ENCODE measurements at regions not wholly inside any gene's neighbourhood (a gene's known extent, or its start where the extent isn't known, plus 50 kb on each side); places are given as distances from the start of the nearest gene placed in this dataset.

DNA sequence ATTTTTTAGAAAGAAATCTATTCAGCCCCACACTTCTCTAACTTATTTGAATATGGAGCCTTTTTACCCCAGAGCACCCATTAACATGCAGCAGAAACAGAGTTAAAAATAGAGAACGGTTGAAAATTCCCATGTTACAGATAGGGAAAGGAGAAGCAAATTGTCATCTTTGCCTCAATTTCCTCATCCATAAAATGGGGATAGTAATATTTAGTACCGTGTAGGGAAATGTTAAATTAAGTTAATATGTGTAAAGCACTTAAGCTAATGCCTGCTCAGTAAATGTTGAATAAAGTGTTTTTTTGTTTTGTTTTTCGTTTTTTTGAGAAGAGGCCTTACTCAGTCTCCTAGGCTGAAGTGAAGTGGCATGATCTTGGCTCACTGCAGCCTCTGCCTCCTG lies 50.3 kb downstream of the NAV1 start:
- DNase-seq (ENCODE audit: low read depth in 2 of 2) = no peak

DNA sequence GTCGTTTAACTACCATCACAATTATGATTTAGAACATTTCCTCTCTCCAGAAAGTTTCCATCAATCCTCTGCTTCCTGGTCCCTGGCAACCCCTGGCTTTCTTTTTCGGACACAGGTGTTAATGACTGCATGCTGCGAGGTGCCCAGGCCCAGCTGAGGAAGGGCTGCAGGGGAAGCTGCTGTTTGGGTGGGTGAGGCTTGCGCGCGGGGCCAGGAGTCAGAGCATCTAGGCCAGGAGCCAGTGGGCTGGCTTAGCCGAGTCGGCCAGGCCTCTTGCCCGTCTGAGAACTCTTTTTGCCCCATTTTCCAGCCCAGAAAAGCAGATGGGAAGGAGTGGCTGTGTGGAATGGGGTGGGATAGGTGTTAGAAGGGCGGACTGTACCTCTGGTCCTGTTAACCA lies 51.5 kb downstream of the NAV1 start:
- DNase-seq (ENCODE audit: low read depth in 2 of 2) = no peak

DNA sequence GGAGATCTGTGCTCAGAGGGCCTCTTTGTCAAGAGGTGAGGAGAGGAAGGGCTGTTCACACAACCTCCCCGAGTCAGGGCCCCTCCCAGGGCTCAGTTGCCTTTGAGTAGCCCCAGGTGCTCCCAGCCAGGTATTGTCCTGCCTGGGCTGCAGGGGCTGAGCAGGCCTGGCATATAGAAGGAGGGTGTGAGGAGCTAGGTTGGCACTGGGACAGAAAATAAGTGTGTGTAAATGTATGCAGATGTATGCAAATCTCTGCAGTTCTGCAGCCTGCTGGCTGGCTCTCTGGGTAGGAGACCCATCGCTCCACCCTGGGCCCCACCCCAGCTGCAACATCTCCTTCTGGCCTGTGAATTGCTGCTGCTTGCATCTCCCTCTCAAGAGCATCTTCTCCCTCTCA lies 52.4 kb downstream of the NAV1 start:
- no peak for DNase-seq (ENCODE audit: low read depth in 2 of 2)

DNA sequence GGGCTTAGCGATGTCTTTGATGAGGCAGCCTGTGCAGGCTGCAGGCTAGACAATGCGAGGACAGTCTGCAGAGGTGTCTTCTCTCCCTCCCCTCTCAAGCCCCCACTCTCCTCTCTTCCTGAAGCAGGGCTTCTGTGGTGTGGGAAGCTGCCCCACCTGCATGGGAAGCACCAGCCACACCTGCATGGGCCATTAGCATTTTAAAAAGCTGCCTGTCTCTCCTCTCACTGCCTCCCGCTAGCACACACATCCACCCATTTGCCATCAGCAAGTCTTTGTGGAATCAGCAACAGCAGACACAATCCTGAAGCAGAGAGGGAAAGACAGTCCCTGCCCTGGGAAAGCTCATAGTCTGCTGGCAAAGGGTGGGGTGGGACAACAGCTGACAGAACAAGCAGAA lies 53.1 kb downstream of the NAV1 start:
- no peak for DNase-seq (ENCODE audit: low read depth in 2 of 2)

DNA sequence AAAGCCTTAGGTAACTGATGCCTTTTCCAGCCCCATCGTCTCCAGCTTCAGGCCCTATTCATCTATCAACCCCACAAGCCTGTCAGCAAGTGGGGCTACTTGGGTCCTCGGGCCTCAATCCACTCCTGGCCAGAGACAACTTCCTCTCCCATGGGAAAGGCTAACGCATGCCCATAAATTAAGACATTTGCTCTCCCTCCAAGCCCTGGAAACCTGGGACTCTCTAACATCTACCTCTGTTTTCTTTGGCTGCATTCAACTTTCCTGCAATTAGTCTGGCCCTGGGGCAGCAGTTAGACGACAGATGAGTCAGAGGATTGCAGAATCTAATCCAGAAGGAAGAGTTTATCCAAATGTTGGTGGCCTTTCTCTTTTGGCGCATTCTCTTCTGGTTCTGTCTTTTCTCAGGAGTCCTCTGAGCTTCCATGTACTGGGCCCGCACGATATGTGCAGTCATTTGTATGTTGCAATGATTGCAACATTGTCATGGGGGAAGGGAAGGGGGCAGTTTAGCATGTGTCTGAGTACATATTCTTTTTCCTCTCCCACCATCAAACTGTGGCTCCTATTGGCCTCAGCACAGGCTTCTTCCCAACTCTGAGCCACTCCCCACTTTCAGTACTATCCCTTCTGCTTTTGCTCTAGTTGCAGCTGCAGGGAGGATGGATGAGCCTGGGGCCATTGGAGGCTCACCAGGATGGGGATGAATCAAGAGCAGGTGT lies 54.4 kb downstream of the NAV1 start:
- no peak for DNase-seq (ENCODE audit: low read depth in 2 of 2)

DNA sequence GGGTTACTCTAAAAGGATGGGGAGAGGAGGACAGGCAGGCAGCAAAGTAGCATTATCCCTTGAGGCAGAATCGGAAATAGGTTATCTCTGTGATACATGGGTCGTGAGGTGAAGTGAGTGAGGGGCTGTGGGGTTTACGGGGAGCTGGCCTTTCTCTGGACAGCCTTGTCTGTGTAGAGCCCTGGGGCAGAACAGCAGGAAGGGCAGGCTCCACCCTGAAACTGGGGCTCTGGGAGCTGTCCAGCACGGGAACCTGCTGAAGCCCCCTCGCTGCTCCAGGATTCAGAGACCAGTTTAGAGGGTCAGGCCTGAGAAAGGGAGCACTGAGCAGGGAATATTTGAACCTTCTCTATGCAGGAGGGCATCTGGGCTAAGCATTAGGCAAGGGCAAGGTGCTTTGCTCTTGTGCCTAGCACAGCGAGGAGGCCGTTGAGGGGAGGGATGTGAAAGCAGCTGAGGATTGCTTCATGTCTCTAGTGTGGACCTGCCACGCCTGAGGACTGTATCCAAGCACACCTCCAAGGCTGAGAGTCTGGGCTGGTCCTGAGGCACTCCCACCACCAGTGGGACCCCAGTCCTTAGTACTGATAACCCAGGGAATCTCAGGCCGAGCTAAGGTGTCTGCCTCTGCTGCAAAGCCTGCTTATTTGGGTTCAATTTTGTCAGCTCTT lies 55.8 kb downstream of the NAV1 start:
- no peak for DNase-seq (ENCODE audit: low read depth in 2 of 2)

DNA sequence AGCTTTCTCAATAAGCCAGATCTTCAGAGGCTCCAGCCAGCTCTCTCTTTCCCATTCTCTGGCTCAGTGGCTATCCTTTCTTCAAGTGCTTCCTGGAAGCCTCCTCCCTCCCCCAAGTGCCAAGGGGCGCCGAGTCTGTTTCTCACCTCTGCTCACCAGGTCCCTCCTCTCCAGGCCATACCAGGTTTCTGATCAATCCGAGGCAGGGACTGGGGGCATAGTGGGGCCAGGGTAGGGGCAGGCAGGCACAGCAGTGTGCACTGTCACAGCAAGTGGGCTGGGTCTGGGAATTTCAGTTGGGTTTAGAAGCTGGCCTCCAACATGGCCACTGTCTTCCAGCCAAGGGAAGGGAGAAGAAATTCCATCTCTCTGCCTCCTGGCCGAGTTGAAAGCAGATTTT lies 56.5 kb downstream of the NAV1 start:
- DNase-seq (ENCODE audit: low read depth in 2 of 2) = no peak

DNA sequence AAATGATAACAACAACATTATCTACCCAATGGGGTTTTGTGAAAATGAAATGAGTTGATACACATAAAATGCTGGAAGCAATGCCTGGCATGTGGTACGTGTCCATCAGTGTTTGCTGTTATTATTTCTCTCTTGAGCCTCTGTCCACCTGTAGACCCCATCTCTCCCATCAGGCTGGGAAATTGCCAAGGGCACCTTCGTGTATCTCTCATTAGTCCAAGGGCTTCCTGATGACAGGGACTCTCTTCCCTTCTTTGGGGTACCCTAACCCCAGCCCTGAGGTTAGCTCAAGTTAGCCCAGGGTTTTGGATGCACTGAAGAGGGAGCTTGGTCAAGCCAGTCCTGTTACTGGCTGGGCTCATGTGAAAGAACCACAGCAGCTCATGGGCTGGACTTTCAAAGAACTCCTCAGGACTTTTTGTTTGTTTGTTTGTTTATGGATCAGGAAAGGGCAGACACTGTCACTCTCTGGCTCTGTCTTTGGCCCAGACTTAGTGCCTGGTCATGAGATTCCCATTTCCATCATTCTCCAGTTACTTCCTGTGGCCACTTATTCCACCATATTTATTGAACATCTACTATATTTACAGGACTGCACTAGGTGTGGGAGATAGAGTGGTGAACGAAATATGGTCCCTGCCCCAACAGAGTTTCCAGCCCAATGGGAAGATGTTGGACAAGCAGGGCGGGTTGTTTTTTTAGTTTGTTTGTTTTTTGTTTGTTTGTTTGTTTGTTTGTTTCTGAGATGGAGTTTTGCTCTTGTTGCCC lies 57.4 kb downstream of the NAV1 start:
- no peak for DNase-seq (ENCODE audit: low read depth in 2 of 2)

DNA sequence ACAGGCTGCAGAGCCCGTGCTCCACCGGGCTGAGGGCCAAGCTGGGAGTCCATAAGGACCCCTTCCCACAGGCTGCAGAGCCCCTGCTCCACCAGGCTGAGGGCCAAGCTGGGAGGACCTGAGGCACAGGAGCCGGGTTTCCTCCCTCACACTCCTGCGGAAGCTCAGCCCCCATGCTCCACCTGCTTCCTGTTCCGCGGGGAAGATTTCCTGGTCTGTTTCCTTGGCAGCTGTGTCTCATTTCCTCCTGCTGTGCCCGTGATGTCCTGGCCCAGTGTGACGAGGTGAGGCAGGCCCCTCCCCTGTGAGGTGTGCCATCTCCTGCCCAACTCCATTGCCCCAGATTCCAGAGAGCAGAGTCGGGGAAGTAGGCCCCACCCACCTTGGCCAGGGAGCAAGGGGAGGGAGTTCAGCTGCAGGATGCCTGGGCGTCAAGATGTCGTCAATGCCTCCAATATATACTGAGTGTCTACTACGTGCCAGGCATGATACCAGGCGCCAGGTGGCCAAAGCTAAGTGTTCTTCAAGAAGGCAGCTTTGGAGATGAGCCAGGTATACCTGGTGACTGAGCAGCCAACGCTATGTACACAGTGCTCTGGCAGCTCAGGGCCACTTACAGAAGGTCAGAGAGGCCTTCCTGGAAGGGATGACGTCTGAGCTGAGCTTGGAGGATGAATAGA lies 58.8 kb downstream of the NAV1 start:
- no peak for DNase-seq (ENCODE audit: low read depth in 2 of 2)

DNA sequence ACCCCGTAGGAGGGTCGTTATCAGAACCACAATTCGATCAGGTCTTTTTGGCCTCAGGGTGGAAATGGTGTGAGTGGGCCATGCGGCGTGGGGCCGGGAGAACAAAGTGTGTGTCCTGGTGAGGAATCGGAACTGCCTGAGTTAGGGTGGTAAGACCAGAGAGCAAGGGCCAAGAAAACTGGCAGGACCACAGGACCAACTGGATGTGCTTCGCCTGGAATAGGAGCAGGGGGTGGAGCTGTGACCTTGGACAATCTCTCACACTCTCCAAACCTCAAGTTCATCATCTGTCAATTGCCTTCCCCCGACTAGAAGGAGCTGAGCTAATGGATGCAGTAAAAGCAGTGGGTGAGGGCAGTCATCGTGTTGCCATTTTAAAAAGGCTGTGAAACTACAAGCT lies 59.5 kb downstream of the NAV1 start:
- no peak for DNase-seq (ENCODE audit: low read depth in 2 of 2)

DNA sequence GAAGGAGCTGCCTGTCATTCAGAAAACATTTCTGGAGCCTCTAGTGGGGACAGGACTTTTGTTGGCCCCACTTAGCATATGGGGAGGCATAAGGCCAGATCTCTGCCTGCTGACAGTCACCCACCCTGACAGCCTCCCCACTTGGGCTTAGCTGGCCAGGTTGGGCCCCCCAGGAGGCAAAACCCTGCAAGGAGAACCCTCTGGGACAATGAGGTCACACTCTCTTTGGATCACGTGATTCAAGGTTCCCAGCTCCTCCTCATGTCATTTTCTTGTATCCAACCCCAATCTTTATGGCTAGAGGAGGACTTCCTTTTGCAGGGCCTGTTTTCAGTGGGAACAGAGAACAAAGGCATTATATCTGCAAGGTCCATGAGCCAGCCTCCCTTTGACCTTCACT lies 60.0 kb downstream of the NAV1 start:
- DNase-seq (ENCODE audit: low read depth in 2 of 2) = no peak

DNA sequence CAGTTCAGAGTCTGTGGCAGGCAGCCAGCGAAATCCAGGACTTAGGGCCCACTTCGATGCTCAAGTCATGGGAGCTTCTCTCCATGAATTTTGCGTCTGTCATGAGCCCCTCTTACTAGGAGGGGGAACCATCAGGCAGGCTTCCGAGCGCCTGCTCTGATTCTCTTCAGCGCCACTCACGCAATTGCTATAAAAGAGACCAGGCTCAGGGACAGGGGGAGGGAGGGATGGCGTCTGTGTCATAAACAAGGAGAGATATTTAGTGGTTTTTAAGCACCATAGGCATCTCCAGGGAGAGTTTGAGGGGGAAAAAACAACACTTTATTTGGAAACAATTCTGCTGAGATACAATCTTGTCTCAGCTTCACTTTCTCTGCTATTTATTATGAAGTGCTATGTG lies 60.6 kb downstream of the NAV1 start:
- no peak for DNase-seq (ENCODE audit: low read depth in 2 of 2)

DNA sequence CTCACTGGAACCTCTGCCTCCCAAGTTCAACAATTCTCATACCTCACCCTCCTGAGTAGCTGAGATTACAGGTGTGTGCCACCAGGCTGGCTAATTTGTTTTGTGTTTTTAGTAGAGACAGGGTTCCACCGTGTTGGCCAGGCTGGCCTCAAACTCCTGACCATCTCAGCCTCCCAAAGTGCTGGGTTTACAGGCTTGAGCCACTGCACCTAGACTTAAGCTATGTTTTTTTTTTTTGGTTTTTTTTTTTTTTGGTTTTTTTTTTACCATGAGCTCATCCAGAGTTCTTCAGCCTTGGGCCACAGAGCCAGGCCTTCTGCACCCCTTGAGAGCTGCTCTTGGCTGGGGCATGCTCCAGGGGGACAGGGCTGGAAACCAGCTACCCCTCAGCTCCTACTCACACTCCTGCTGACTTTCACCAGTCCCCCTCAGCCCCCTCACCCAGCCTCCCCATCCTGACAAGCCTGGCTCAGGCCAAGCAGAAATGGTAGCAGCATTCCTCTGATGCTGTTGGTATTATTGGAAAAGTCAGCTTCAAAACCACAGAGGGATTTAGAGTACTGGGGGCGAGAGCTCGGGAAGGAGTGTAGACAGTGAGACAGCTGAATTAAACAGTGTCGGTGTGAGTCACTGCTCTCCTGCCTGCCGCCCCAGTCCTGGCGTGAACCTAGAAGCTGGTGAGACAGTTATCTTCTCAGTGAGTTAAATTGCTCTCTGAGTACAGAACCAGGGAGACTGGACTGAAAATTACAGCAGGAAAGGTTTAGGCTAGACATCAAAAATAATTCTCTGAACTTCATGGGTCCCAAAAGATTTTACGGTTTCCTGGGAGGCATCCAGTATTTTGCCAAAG lies 63.7 kb downstream of the NAV1 start:
- no peak for DNase-seq (ENCODE audit: low read depth in 2 of 2)

DNA sequence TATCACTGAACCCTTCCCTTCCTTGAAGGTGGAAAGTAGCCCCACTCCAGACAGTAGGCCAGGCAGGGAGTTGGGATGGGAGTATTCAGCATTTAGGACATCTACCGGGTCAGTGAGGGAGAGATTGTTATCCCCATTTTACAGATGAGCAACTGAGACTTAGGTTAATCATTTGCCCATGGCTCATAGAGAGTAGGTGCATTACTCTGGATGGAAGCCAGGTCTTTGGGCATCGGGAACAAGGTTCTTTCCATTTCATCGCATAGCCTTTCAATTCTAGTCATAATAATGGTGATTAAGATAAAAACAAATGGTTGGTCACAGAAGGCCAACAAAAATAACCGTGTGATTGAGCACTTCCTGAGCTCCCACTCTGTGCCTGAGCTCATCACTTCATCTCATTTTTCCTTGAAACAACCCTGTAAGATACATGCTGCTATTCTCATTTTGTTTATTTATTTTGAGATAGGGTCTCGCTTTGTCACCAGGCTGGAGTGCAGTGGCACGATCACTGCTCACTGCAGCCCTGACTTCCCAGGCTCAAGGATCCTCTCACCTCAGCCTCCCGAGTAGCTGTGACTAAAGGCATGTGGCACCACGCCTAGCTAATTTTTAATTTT lies 64.8 kb downstream of the NAV1 start:
- no peak for DNase-seq (ENCODE audit: low read depth in 2 of 2)

DNA sequence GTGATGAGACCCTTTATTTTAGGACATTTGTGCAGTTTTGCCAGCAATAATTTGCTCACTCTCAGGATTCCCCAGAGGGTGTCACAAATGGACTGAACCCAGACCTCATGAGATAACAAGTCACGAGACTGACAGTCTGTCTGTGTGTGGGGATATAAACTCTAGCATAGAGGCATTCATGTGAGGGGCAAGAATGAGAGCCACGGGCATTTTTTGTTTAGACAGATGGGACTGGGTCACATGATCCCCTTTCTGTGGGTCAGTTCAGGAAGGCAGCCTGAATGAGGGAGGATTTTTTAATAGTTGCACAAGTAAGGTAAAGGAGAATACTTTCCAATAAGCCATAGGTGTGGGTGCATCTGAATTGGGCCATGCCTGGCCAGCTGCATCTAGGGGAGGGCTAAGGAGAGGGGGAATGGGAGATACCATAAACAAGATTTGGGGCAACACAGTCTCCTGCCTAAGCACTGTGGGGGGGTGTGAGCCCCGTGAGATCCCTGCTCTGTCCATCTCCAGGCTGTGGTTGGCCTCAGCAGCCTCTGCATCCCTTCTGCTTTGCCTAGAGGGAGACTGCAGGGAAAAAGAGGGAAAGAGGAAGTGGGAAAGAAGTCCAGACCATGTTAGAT lies 66.6 kb downstream of the NAV1 start:
- no peak for DNase-seq (ENCODE audit: low read depth in 2 of 2)

DNA sequence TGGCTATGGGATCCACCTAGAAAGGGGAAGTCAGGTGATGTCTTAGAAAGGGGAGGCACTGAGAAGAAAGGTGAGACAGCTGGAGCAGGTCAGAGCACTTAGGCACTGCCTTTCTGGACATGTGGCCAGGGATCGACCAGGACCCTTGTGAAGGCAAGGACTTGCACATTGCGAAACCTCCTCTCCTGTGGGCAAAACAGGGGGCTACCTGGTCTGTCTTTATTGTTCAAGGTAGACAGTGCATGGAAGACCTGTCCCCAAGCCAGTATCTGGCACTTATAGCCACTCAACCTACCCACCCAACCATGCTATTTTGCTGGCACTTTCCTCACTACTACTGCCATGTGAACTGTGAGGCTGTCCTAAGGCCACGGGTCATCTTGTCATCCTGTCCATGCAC lies 67.2 kb downstream of the NAV1 start:
- DNase-seq (ENCODE audit: low read depth in 2 of 2) = no peak

DNA sequence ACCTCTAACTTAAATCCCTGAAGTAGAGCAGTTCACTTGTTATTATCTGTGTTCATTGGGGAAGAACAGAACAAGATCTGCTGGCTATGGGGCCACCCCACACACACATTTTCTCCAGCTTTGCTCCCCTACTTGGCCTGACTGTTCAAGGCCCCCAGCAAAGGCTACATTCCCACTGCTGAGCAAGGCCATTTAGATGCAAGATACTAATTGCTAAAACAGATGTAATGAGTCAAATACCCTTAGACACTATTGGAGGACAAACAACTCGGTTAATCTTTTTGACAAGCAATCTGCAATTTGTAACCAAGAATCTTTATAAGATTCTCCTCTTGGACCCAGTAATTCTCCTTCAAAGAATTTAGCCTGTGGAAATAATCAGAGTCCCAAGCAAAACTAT lies 67.7 kb downstream of the NAV1 start:
- no peak for DNase-seq (ENCODE audit: low read depth in 2 of 2)

DNA sequence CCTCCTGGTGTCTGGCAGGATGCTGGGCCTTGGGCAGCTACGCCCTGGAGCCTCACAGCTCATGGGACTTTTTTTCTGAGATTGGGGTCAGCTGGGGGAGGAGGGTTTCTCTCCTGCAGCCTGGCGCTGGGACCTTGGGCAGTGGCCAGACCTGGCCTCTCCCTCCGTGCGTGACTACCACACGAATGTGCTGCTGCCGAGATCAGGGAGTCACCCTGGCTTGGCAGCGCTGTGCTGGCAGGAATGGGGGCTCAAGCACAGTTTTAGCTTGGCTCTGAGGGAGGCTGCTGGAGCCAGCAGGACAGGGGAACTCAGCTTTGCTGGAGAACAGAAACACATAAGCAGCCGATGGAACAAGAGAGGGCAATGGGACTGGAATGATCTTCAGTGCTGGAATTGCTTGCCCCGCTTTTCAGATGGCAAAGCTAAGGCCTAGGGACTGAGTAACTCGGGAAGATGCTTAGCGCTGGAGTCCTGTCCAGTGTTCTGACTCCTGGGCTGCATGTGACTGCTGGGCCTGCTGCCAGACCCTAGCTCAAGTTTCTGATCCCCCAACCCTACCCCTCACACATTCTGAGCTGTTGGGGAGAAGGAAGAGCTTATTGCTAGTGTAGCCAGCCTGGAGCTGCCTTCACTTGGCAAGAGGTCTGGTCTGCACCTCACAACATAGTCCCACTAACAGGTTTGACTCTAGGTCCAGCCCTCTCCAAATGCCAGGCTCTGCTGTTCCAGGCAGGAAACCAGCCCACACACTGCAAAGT lies 69.9 kb downstream of the NAV1 start:
- no peak for DNase-seq (ENCODE audit: low read depth in 2 of 2)

DNA sequence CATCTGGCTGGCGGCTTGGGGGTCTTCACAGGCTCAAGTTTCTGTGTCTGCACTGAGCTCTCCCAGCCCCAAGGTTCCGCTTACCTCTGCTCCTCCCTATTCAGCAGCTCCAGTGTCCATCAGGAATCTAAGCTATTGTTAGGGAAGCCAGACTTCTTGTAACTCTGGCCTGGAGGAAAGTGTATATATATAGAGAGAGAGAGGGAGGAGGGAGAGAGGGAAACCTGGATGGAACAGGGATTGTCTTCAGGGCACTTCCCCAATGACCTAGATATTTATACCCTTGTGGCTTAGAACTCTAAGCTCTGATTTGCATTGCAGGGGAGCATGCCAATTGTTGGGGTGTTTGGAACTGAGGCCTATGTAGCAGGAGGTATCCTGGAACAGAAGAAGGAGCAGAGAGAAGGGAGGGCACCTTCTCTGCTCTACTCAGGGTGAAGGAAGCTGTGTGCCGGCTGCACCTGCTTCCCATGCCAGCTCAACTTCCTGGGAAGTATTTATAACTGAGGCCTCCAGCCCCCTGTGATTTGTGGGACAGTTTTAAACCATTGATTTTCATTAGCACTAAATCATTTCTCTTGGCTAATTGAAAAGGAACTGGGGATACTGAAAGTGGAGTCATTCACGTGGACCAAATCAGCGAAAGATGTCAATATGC lies 70.9 kb downstream of the NAV1 start:
- DNase-seq (ENCODE audit: low read depth in 2 of 2) = no peak

Data from stimulated activated CD8-positive, alpha-beta memory T cell treated with anti-CD3 and anti-CD28 coated beads, Interleukin-2, amount 100 ng/mL, for 1 hour (primary cell).